ENCODE measurements at regions not wholly inside any gene's neighbourhood (a gene's known extent, or its start where the extent isn't known, plus 50 kb on each side); places are given as distances from the start of the nearest gene placed in this dataset.

- no peak for DNase-seq
Observed at GRCh38 chr4:56200275-56200674, 187.0 kb downstream of the AASDH start.

- DNase-seq, result no peak
Observed at GRCh38 chr4:56198265-56198664, 189.0 kb downstream of the AASDH start.

GRCh38 chr4:56197387-56197786 lies 189.9 kb downstream of the AASDH start:
- no peak for DNase-seq

GRCh38 chr4:56195025-56195424 lies 192.3 kb downstream of the AASDH start:
- DNase-seq, result no peak

- no peak for DNase-seq
Observed at GRCh38 chr4:56191534-56191933, 195.8 kb downstream of the AASDH start.

- DNase-seq, result no peak
Observed at GRCh38 chr4:56187688-56188087, 199.6 kb downstream of the AASDH start.

- DNase-seq, result no peak
Observed at GRCh38 chr4:56186808-56187523, 200.3 kb downstream of the AASDH start.

- no peak for DNase-seq
Observed at GRCh38 chr4:56185901-56186300, 201.4 kb downstream of the AASDH start.

- DNase-seq, result no peak
Observed at GRCh38 chr4:56184214-56184613, 203.1 kb downstream of the AASDH start.

- no peak for DNase-seq
Observed at GRCh38 chr4:56183344-56183959, 203.8 kb downstream of the AASDH start.

GRCh38 chr4:56182356-56182755 lies 204.9 kb downstream of the AASDH start:
- DNase-seq, result no peak

- DNase-seq, result no peak
Observed at GRCh38 chr4:56181140-56181953, 205.9 kb downstream of the AASDH start.

GRCh38 chr4:56169061-56169460 lies 218.2 kb downstream of the AASDH start:
- DNase-seq, result no peak

GRCh38 chr4:56164907-56165306 lies 216.2 kb downstream of the CEP135 start:
- DNase-seq, result no peak

- no peak for DNase-seq
Observed at GRCh38 chr4:56160636-56161035, 211.9 kb downstream of the CEP135 start.

- DNase-seq, result no peak
Observed at GRCh38 chr4:56158483-56158882, 209.7 kb downstream of the CEP135 start.

- no peak for DNase-seq
Observed at GRCh38 chr4:56156141-56156540, 207.4 kb downstream of the CEP135 start.

- DNase-seq, result no peak
Observed at GRCh38 chr4:56155432-56155831, 206.7 kb downstream of the CEP135 start.

- DNase-seq, result no peak
Observed at GRCh38 chr4:56149591-56149990, 200.8 kb downstream of the CEP135 start.

- no peak for DNase-seq
Observed at GRCh38 chr4:56148428-56148827, 199.7 kb downstream of the CEP135 start.

GRCh38 chr4:56147371-56147770 lies 198.6 kb downstream of the CEP135 start:
- DNase-seq, result no peak

GRCh38 chr4:56146956-56147355 lies 198.2 kb downstream of the CEP135 start:
- no peak for DNase-seq

GRCh38 chr4:56142088-56142487 lies 193.3 kb downstream of the CEP135 start:
- no peak for DNase-seq

Data from hippocampal formation (tissue), 2 donors.